HG03108 (cell line): ENCODE measurements at regions not wholly inside any gene's neighbourhood (a gene's known extent, or its start where the extent isn't known, plus 50 kb on each side); places are given as distances from the start of the nearest gene placed in this dataset.
"Not testable (repeated sequence)": the region's sequence is repeated elsewhere in the genome, so short reads cannot be mapped to it uniquely, and the experiment has no call there.

Experiments used
- ATAC-seq: cut with Tn5 transposase; IDR thresholded peaks from one replicate; pipeline ENCODE4 v1.9.1; 2021; ENCODE audit warnings: moderate library complexity; ENCODE audit not compliant: unreplicated experiment

- no peak for ATAC-seq
Measured at GRCh38 chr1:157235307-157235706, 97.1 kb upstream of the ETV3 start.

GRCh38 chr1:157234705-157235273, 96.6 kb upstream of the ETV3 start:
- no peak for ATAC-seq

- peak; percentile 80 for ATAC-seq
Measured at GRCh38 chr1:157233131-157233530, 94.9 kb upstream of the ETV3 start.

GRCh38 chr1:157231846-157232525, 93.8 kb upstream of the ETV3 start:
- no peak for ATAC-seq

- no peak for ATAC-seq
Measured at GRCh38 chr1:157230500-157230899, 92.3 kb upstream of the ETV3 start.

- ATAC-seq: no peak
Measured at GRCh38 chr1:157227700-157228099, 89.5 kb upstream of the ETV3 start.

- no peak for ATAC-seq
Measured at GRCh38 chr1:157226739-157227138, 88.5 kb upstream of the ETV3 start.

GRCh38 chr1:157219600-157219999, 81.4 kb upstream of the ETV3 start:
- ATAC-seq: no peak

- ATAC-seq: no peak
Measured at GRCh38 chr1:157219182-157219581, 81.0 kb upstream of the ETV3 start.

- no peak for ATAC-seq
Measured at GRCh38 chr1:157218671-157219070, 80.5 kb upstream of the ETV3 start.

GRCh38 chr1:157217486-157217885, 79.3 kb upstream of the ETV3 start:
- ATAC-seq: no peak

GRCh38 chr1:157213836-157214235, 75.6 kb upstream of the ETV3 start:
- ATAC-seq: no peak

- ATAC-seq: no peak
Measured at GRCh38 chr1:157209514-157209913, 71.3 kb upstream of the ETV3 start.

GRCh38 chr1:157205982-157206381, 67.8 kb upstream of the ETV3 start:
- not testable (repeated sequence) for ATAC-seq

- ATAC-seq: no peak
Measured at GRCh38 chr1:157203166-157203565, 65.0 kb upstream of the ETV3 start.

GRCh38 chr1:157202331-157202730, 64.1 kb upstream of the ETV3 start:
- no peak for ATAC-seq

- no peak for ATAC-seq
Measured at GRCh38 chr1:157201767-157202166, 63.6 kb upstream of the ETV3 start.

- ATAC-seq: no peak
Measured at GRCh38 chr1:157200451-157200850, 62.3 kb upstream of the ETV3 start.

GRCh38 chr1:157199421-157199755, 61.2 kb upstream of the ETV3 start:
- no peak for ATAC-seq

- no peak for ATAC-seq
Measured at GRCh38 chr1:157198619-157199420, 60.6 kb upstream of the ETV3 start.

- ATAC-seq: no peak
Measured at GRCh38 chr1:157197906-157198435, 59.8 kb upstream of the ETV3 start.
